ENCODE measurements at regions not wholly inside any gene's neighbourhood (a gene's known extent, or its start where the extent isn't known, plus 50 kb on each side); places are given as distances from the start of the nearest gene placed in this dataset.
"Not testable (repeated sequence)": the region's sequence is repeated elsewhere in the genome, so short reads cannot be mapped to it uniquely, and the experiment has no call there.

DNA sequence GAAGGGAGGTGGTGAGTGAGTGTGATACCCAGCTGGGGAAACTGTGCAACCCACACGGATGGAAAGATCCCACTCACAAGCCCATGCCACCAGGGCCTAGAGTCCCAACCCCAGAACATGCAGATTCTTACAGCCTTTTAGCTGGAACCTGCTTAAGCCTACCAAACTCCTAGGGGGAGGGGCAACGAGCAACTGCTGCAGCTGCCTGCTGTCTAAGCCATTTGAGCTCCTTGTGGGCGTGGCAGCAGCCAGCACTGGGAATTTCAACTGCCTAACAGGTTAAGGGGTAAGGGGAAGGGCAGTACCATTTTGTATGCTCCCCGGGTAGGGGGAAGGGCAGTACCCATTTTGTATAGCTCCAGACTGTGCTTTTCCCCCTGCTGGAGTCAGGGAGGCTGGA lies 673.2 kb upstream of the BCHE start:
- ATAC-seq: no peak

DNA sequence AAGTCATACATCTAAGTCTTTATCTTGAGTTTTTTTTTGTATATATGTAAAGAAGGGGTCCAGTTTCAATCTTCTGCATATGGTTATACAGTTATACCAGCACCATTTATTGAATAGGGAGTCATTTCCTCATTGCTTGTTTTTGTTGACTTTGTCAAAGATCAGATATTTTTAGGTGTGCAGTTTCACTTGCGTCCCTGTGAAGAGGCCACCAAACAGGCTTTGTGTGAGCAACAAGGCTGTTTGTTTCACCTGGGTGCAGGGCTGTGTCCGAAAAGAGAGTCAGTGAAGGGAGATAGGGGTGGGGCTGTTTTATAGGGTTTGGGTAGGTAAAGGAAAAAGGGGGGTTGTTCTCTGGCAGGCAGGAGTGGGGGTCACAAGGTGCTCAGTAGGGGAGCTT lies 663.2 kb upstream of the BCHE start:
- H3K9ac ChIP-seq (ENCODE audit: low read length); H4K20me1 ChIP-seq (ENCODE audit: low read length); CTCF ChIA-PET; H3K4me3 ChIP-seq (ENCODE audit: low read length); H2AFZ ChIP-seq (ENCODE audit: low read length); H3F3A ChIP-seq (ENCODE audit: low read length, unreplicated experiment); intact Hi-C loops (cut with micrococcal nuclease); H3K9me2 ChIP-seq (replicated peaks; ENCODE audit: low read length); H3K4me2 ChIP-seq (ENCODE audit: low read length); H3K27me3 ChIP-seq (ENCODE audit: low read length); H3K9me3 ChIP-seq (ENCODE audit: low read length); H3K4me1 ChIP-seq (ENCODE audit: insufficient read depth, low read length); H3K27ac ChIP-seq (ENCODE audit: low read length); ATAC-seq; H3K36me3 ChIP-seq (ENCODE audit: low read depth, low read length); BruUV-seq (replicated peaks); H3K79me2 ChIP-seq (ENCODE audit: low read length); DNase-seq: not testable (repeated sequence)
- POLR2A ChIA-PET (ENCODE audit: unreplicated experiment): interaction anchor here (0.7 kb wide), 1 partner anchor 15 kb away, joined by 7 read pairs; no protein-coding TSS in a partner anchor

More for the DNA sequence above, 673.2 kb upstream of the BCHE start:
- no peak overlapping the region for H2AFZ ChIP-seq (ENCODE audit: low read length)
- BruUV-seq (replicated peaks): no TSS peak
- H3K9me2 ChIP-seq (replicated peaks; ENCODE audit: low read length): no peaks in the 10 kb centered on the region
- TF ChIP-seq, protein P1, sequence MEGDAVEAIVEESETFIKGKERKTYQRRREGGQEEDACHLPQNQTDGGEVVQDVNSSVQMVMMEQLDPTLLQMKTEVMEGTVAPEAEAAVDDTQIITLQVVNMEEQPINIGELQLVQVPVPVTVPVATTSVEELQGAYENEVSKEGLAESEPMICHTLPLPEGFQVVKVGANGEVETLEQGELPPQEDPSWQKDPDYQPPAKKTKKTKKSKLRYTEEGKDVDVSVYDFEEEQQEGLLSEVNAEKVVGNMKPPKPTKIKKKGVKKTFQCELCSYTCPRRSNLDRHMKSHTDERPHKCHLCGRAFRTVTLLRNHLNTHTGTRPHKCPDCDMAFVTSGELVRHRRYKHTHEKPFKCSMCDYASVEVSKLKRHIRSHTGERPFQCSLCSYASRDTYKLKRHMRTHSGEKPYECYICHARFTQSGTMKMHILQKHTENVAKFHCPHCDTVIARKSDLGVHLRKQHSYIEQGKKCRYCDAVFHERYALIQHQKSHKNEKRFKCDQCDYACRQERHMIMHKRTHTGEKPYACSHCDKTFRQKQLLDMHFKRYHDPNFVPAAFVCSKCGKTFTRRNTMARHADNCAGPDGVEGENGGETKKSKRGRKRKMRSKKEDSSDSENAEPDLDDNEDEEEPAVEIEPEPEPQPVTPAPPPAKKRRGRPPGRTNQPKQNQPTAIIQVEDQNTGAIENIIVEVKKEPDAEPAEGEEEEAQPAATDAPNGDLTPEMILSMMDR (conservative IDR thresholded peaks at IDR 0.05; ENCODE audit: low read depth, low read length): no peak
- TF ChIP-seq EZH2phosphoT487 (IDR thresholded peaks at IDR 0.05; ENCODE audit: borderline replicate concordance, low read length) (no peak), EZH2 (IDR thresholded peaks at IDR 0.05; ENCODE audit: low read length, unreplicated experiment) (no peak)
- H3K9me3 ChIP-seq (ENCODE audit: low read length): no peaks in the 10 kb centered on the region
- DNase-seq: no peak
- H3K27me3 ChIP-seq (ENCODE audit: low read length): no peaks in the 10 kb centered on the region
- POLR2A ChIA-PET (ENCODE audit: unreplicated experiment): no interaction called here
- intact Hi-C loops (cut with micrococcal nuclease): no loop called here
- no peak overlapping the region for H3K9ac ChIP-seq (ENCODE audit: low read length)
- no peaks in the 10 kb centered on the region for H3K36me3 ChIP-seq (ENCODE audit: low read depth, low read length)
- no peaks in the 10 kb centered on the region for H4K20me1 ChIP-seq (ENCODE audit: low read length)
- H3K4me2 ChIP-seq (ENCODE audit: low read length): no peak overlapping the region
- no peaks in the 10 kb centered on the region for H3F3A ChIP-seq (ENCODE audit: low read length, unreplicated experiment)
- no peaks in the 10 kb centered on the region for H3K79me2 ChIP-seq (ENCODE audit: low read length)
- CTCF ChIA-PET: no interaction called here
- H3K4me3 ChIP-seq (ENCODE audit: low read length): no peak overlapping the region
- no peaks in the 10 kb centered on the region for H3K4me1 ChIP-seq (ENCODE audit: insufficient read depth, low read length)
- no peak overlapping the region for H3K27ac ChIP-seq (ENCODE audit: low read length)

DNA sequence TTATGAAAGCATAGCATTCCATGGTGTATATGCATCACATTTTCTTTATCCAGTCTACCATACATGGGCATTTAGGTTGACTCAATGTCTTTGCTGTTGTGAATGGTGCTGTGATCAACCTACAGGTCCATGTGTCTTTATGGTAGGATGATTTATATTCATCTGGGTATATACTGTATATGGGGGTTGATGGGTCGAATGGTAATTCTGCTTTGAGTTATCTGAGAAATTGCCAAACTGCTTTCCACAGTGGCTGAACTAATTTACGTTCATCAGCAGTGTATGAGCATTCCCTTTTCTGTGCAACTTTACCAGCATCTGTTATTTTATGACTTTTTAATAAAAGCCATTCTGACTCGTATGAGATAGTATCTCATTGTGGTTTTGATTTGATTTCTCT lies 662.4 kb upstream of the BCHE start:
- intact Hi-C loops (cut with micrococcal nuclease): no loop called here
- Histone ChIP-seq H3K4me3 (ENCODE audit: low read length) (no peak overlapping the region), H3K4me2 (ENCODE audit: low read length) (no peak overlapping the region), H3F3A (ENCODE audit: low read length, unreplicated experiment) (no peaks in the 10 kb centered on the region), H3K36me3 (ENCODE audit: low read depth, low read length) (no peaks in the 10 kb centered on the region), H3K27me3 (ENCODE audit: low read length) (no peaks in the 10 kb centered on the region), H3K4me1 (ENCODE audit: insufficient read depth, low read length) (no peaks in the 10 kb centered on the region), H3K9me3 (ENCODE audit: low read length) (no peaks in the 10 kb centered on the region), H3K9me2 (replicated peaks; ENCODE audit: low read length) (no peaks in the 10 kb centered on the region), H3K79me2 (ENCODE audit: low read length) (no peaks in the 10 kb centered on the region), H3K9ac (ENCODE audit: low read length) (no peak overlapping the region), H2AFZ (ENCODE audit: low read length) (no peak overlapping the region), H3K27ac (ENCODE audit: low read length) (no peak overlapping the region), H4K20me1 (ENCODE audit: low read length) (no peaks in the 10 kb centered on the region)
- ChIA-PET CTCF (no interaction called here), POLR2A (ENCODE audit: unreplicated experiment) (interaction anchor here (0.7 kb wide), 1 partner anchor 14 kb away, joined by 7 read pairs; no protein-coding TSS in a partner anchor)
- DNase-seq (no peak), ATAC-seq (no peak)
- TF ChIP-seq, protein P1 (conservative IDR thresholded peaks at IDR 0.05; ENCODE audit: low read depth, low read length): no peak
- TF ChIP-seq EZH2 (IDR thresholded peaks at IDR 0.05; ENCODE audit: low read length, unreplicated experiment) (no peak), EZH2phosphoT487 (IDR thresholded peaks at IDR 0.05; ENCODE audit: borderline replicate concordance, low read length) (no peak)
- BruUV-seq (replicated peaks): no TSS peak
